Ishikawa (cell line): ENCODE measurements at regions not wholly inside any gene's neighbourhood (a gene's known extent, or its start where the extent isn't known, plus 50 kb on each side); places are given as distances from the start of the nearest gene placed in this dataset.

Experiments
- CEBPB ChIP-seq: IDR thresholded peaks from 2 replicates; pipeline ENCODE4 v1.6.1; 2012
- CREB1 ChIP-seq: IDR thresholded peaks from 2 replicates; pipeline ENCODE4 v1.6.1; 2012; ENCODE audit warnings: low read depth
- EGR1 ChIP-seq: IDR thresholded peaks from 2 replicates; pipeline ENCODE4 v1.6.1; 2012
- EP300 ChIP-seq: IDR thresholded peaks from 2 replicates; pipeline ENCODE4 v1.6.1; 2012; ENCODE audit warnings: borderline replicate concordance
- FOXM1 ChIP-seq: IDR thresholded peaks from 2 replicates; pipeline ENCODE4 v1.6.1; 2012; ENCODE audit warnings: low read depth, borderline replicate concordance
- NFIC ChIP-seq: IDR thresholded peaks from 2 replicates; pipeline ENCODE4 v1.6.1; 2012
- RAD21 ChIP-seq: IDR thresholded peaks from 2 replicates; pipeline ENCODE4 v1.6.1; 2012; ENCODE audit warnings: low read depth
- TAF1 ChIP-seq: IDR thresholded peaks from 2 replicates; pipeline ENCODE4 v1.6.1; 2012; ENCODE audit warnings: low read depth, mild to moderate bottlenecking
- TCF12 ChIP-seq: IDR thresholded peaks from 2 replicates; pipeline ENCODE4 v1.6.1; 2012; ENCODE audit warnings: low read depth
- TEAD4 ChIP-seq: IDR thresholded peaks from 2 replicates; pipeline ENCODE4 v1.6.1; 2012
- YY1 ChIP-seq: IDR thresholded peaks from 2 replicates; pipeline ENCODE4 v1.6.1; 2012; ENCODE audit warnings: low read depth
- ZBTB7A ChIP-seq: IDR thresholded peaks from 2 replicates; pipeline ENCODE4 v1.6.1; 2012; ENCODE audit warnings: low read depth
- TF ChIP-seq, protein P1 (sequence below): IDR thresholded peaks from 2 replicates; pipeline ENCODE4 v1.6.1; 2012; ENCODE audit warnings: low read depth, mild to moderate bottlenecking
- TF ChIP-seq, protein P2 (sequence below): IDR thresholded peaks from 2 replicates; pipeline ENCODE4 v1.6.1; 2012
- TF ChIP-seq, protein P3 (sequence below): IDR thresholded peaks from 2 replicates; pipeline ENCODE4 v1.6.1; 2012

DNA sequence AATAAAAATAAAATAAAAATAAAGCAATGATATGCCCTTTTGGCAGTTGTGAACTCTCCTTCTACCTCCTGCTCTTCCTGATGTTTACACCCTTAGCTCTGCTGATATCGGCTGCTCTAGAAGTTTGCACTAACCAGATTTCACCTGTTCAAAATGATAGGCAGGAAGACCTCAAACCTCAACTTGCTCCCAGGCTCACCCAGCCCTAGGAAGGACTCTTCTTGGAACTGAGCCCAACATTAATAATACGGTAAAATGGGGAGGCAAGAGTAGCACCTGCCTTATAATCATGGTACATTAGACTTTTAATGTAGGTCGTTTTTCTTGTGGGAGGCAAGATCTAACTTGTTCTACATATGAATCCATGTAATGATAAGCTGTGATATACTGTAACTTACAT, 61.2 kb upstream of the MED13 start:
- TF ChIP-seq TCF12 (no peak), ZBTB7A (no peak), EP300 (no peak), TAF1 (no peak), FOXM1 (no peak), NFIC (no peak), RAD21 (no peak), YY1 (no peak), TEAD4 (no peak), EGR1 (no peak), CEBPB (no peak), CREB1 (no peak)
- TF ChIP-seq, protein P1, sequence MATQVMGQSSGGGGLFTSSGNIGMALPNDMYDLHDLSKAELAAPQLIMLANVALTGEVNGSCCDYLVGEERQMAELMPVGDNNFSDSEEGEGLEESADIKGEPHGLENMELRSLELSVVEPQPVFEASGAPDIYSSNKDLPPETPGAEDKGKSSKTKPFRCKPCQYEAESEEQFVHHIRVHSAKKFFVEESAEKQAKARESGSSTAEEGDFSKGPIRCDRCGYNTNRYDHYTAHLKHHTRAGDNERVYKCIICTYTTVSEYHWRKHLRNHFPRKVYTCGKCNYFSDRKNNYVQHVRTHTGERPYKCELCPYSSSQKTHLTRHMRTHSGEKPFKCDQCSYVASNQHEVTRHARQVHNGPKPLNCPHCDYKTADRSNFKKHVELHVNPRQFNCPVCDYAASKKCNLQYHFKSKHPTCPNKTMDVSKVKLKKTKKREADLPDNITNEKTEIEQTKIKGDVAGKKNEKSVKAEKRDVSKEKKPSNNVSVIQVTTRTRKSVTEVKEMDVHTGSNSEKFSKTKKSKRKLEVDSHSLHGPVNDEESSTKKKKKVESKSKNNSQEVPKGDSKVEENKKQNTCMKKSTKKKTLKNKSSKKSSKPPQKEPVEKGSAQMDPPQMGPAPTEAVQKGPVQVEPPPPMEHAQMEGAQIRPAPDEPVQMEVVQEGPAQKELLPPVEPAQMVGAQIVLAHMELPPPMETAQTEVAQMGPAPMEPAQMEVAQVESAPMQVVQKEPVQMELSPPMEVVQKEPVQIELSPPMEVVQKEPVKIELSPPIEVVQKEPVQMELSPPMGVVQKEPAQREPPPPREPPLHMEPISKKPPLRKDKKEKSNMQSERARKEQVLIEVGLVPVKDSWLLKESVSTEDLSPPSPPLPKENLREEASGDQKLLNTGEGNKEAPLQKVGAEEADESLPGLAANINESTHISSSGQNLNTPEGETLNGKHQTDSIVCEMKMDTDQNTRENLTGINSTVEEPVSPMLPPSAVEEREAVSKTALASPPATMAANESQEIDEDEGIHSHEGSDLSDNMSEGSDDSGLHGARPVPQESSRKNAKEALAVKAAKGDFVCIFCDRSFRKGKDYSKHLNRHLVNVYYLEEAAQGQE: no peak
- TF ChIP-seq, protein P2, sequence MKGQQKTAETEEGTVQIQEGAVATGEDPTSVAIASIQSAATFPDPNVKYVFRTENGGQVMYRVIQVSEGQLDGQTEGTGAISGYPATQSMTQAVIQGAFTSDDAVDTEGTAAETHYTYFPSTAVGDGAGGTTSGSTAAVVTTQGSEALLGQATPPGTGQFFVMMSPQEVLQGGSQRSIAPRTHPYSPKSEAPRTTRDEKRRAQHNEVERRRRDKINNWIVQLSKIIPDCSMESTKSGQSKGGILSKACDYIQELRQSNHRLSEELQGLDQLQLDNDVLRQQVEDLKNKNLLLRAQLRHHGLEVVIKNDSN: no peak
- TF ChIP-seq, protein P3, sequence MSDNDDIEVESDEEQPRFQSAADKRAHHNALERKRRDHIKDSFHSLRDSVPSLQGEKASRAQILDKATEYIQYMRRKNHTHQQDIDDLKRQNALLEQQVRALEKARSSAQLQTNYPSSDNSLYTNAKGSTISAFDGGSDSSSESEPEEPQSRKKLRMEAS: no peak

DNA sequence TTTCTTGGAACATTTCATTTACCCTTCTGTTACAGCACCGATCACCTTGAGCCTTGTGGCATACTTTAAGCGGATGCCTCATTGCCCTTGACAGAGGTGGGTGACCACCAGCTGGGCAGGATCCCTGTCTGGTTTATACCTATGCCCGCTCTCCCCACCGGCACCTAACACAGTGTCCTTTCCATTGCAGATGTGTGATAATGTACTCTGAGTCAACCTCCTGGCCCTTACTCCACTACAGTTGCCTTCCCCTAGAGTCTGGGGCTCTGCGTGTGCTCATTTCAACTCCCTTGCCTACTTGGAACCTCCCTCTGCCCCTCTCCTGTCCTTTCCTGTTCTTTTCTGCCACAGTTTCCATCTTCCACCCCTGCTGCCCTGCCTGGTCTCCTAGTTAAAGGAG, 60.2 kb upstream of the MED13 start:
- TF ChIP-seq ZBTB7A (no peak), TEAD4 (no peak), EGR1 (no peak), FOXM1 (no peak), CREB1 (no peak), TAF1 (no peak), CEBPB (no peak), YY1 (no peak), TCF12 (no peak), EP300 (no peak), NFIC (no peak)
- TF ChIP-seq, protein P1: no peak
- TF ChIP-seq, protein P3: no peak
- TF ChIP-seq, protein P2: no peak

DNA sequence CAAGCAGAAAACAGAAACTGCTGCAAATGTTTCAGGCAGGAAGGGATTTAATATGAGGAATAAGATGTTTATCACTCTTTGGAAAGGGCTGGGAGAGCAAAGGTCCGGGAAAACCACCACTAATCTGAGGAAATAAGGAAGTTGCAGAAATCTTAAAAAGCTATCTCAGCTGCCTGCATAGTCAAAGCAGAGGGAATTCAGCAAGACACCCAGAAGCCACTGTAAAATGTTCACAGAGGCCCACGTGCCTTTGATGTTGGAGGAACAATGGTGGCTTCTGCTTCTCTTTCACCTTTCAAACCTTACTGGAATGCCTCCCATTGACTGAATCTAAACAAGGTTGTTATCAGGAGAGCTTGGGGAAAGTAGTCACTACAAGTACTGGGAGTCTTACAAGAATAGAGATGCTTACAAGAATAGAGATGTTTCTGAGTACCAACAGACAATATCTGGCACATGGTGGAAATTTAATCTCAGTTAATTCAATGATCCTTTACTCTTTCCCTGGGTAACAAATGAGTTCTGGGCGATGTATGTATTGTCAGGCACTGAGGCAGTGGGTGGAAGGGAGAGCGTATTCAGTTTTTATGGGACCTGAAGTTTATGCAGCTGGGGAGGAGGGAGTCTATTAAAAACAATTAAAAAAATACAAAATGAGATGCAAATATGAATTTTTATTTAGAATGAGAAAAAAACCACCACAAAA, 56.1 kb upstream of the MED13 start:
- TF ChIP-seq TEAD4 (no peak), CREB1 (no peak), TCF12 (no peak), ZBTB7A (no peak), FOXM1 (no peak), CEBPB (no peak), YY1 (no peak), EP300 (no peak), RAD21 (no peak), EGR1 (no peak)
- TF ChIP-seq, protein P2: no peak
- TF ChIP-seq, protein P1: no peak
- TF ChIP-seq, protein P3: no peak

- TF ChIP-seq EP300 (no peak), ZBTB7A (no peak), RAD21 (no peak), TEAD4 (no peak), NFIC (no peak), CEBPB (no peak), CREB1 (no peak), EGR1 (no peak), YY1 (no peak), TAF1 (no peak), FOXM1 (no peak), TCF12 (no peak)
- TF ChIP-seq, protein P3: no peak
- TF ChIP-seq, protein P2: no peak
- TF ChIP-seq, protein P1: no peak
These were observed 54.3 kb upstream of the MED13 start for GRCh38 chr17:62119373-62119772.
